Erythroblast (primary cell): ENCODE measurements at regions not wholly inside any gene's neighbourhood (a gene's known extent, or its start where the extent isn't known, plus 50 kb on each side); places are given as distances from the start of the nearest gene placed in this dataset.

Experiments
- GATA1 ChIP-seq: IDR thresholded peaks from 2 replicates; pipeline ENCODE4 v1.6.1; 2011; ENCODE audit warnings: low read depth, mild to moderate bottlenecking, control low read depth, low read length, moderate library complexity
- POLR2A ChIP-seq: IDR thresholded peaks from 2 replicates; pipeline ENCODE4 v1.6.1; 2011; ENCODE audit warnings: mild to moderate bottlenecking, low read length

GRCh38 chr1:192939440-192939839, 119.7 kb downstream of the UCHL5 start:
- TF ChIP-seq POLR2A (no peak), GATA1 (no peak)
